SK-N-SH treated with all-trans-retinoic acid at 6 μM for 48 hours (cell line): ENCODE measurements at regions not wholly inside any gene's neighbourhood (a gene's known extent, or its start where the extent isn't known, plus 50 kb on each side); places are given as distances from the start of the nearest gene placed in this dataset.

ENCODE experiments used
- GLIS3 ChIP-seq: fragments of 250-450 bp; sonication (Bioruptor Pico); IDR thresholded peaks from 2 replicates; pipeline ENCODE4 v1.5.0; 2020; ENCODE audit warnings: mild to moderate bottlenecking, moderate library complexity
- OSR1 ChIP-seq: fragments of 250-450 bp; sonication (Bioruptor Pico); IDR thresholded peaks from 2 replicates; pipeline ENCODE4 v1.8.0; 2022; ENCODE audit warnings: moderate library complexity, mild to moderate bottlenecking, inconsistent platforms
- RARB ChIP-seq: fragments of 250-450 bp; sonication (Bioruptor Pico); IDR thresholded peaks from 2 replicates; pipeline ENCODE4 v1.8.0; 2021; ENCODE audit warnings: mild to moderate bottlenecking, moderate library complexity
- ZNF70 ChIP-seq: fragments of 450-650 bp; formaldehyde crosslinking; IDR thresholded peaks from 2 replicates; pipeline ENCODE4 v1.5.0; 2020; ENCODE audit warnings: mild to moderate bottlenecking, moderate library complexity
- TF ChIP-seq, protein P1 (sequence below): fragments of 250-450 bp; sonication (Bioruptor Pico); IDR thresholded peaks from 2 replicates; pipeline ENCODE4 v1.5.1; 2020; ENCODE audit warnings: low read depth, mild to moderate bottlenecking, moderate library complexity
- TF ChIP-seq, protein P2 (sequence below): fragments of 250-450 bp; sonication (Bioruptor Pico); IDR thresholded peaks from 2 replicates; pipeline ENCODE4 v1.8.0; 2020; ENCODE audit warnings: mild to moderate bottlenecking, moderate library complexity, borderline replicate concordance

DNA sequence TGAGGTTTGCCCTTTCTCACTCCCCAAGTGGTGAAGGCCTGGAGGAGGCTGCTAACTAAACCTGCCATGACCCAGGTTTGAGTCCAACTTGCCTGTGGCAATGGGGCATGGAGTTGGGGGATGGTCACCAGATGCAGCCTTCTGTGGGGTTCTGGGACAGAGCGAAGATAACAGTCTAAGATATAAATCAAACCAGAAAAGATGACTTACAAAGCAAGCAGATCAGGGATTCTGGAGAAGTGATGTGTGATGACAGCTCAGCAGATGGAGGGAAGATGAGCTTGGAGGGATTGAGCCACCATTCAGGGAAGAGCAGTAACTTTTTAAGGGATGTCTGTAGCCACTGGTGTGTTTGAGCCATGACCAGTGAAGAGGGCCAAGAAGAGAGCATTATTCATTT, 63.6 kb downstream of the MTNR1B start:
- TF ChIP-seq, protein P1, sequence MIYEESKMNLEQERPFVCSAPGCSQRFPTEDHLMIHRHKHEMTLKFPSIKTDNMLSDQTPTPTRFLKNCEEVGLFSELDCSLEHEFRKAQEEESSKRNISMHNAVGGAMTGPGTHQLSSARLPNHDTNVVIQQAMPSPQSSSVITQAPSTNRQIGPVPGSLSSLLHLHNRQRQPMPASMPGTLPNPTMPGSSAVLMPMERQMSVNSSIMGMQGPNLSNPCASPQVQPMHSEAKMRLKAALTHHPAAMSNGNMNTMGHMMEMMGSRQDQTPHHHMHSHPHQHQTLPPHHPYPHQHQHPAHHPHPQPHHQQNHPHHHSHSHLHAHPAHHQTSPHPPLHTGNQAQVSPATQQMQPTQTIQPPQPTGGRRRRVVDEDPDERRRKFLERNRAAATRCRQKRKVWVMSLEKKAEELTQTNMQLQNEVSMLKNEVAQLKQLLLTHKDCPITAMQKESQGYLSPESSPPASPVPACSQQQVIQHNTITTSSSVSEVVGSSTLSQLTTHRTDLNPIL (CRISPR knock-in tag), result no peak
- no peak for TF ChIP-seq GLIS3 (CRISPR knock-in tag)
- TF ChIP-seq OSR1 (CRISPR knock-in tag), result no peak
- TF ChIP-seq ZNF70 (CRISPR knock-in tag), result no peak
- TF ChIP-seq, protein P2, sequence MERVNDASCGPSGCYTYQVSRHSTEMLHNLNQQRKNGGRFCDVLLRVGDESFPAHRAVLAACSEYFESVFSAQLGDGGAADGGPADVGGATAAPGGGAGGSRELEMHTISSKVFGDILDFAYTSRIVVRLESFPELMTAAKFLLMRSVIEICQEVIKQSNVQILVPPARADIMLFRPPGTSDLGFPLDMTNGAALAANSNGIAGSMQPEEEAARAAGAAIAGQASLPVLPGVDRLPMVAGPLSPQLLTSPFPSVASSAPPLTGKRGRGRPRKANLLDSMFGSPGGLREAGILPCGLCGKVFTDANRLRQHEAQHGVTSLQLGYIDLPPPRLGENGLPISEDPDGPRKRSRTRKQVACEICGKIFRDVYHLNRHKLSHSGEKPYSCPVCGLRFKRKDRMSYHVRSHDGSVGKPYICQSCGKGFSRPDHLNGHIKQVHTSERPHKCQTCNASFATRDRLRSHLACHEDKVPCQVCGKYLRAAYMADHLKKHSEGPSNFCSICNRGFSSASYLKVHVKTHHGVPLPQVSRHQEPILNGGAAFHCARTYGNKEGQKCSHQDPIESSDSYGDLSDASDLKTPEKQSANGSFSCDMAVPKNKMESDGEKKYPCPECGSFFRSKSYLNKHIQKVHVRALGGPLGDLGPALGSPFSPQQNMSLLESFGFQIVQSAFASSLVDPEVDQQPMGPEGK (CRISPR knock-in tag), result no peak
- TF ChIP-seq RARB (CRISPR knock-in tag), result no peak
